OCI-LY1 (cell line): ENCODE measurements at regions not wholly inside any gene's neighbourhood (a gene's known extent, or its start where the extent isn't known, plus 50 kb on each side); places are given as distances from the start of the nearest gene placed in this dataset.

Source experiments
- EZH2 ChIP-seq: fragments of 200-600 bp; sonication (generic), shearing (Covaris generic); IDR thresholded peaks from 2 replicates; pipeline ENCODE4 v1.8.0; 2017; ENCODE audit warnings: borderline replicate concordance, mixed run types, mild to moderate bottlenecking, antibody characterized with exemption, low read length, moderate library complexity, mixed read lengths
- TF ChIP-seq, protein P1 (sequence below): fragments of 200-600 bp; sonication (generic), shearing (Covaris generic); IDR thresholded peaks from 2 replicates; pipeline ENCODE4 v1.5.1; 2017; ENCODE audit warnings: mild to moderate bottlenecking, antibody characterized with exemption, low read length, moderate library complexity, mixed read lengths

GRCh38 chr4:101512416-101512815 is 165.1 kb upstream of the PPP3CA start:
- TF ChIP-seq, protein P1, sequence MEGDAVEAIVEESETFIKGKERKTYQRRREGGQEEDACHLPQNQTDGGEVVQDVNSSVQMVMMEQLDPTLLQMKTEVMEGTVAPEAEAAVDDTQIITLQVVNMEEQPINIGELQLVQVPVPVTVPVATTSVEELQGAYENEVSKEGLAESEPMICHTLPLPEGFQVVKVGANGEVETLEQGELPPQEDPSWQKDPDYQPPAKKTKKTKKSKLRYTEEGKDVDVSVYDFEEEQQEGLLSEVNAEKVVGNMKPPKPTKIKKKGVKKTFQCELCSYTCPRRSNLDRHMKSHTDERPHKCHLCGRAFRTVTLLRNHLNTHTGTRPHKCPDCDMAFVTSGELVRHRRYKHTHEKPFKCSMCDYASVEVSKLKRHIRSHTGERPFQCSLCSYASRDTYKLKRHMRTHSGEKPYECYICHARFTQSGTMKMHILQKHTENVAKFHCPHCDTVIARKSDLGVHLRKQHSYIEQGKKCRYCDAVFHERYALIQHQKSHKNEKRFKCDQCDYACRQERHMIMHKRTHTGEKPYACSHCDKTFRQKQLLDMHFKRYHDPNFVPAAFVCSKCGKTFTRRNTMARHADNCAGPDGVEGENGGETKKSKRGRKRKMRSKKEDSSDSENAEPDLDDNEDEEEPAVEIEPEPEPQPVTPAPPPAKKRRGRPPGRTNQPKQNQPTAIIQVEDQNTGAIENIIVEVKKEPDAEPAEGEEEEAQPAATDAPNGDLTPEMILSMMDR = no peak
- TF ChIP-seq EZH2 = no peak
